ENCODE measurements at regions not wholly inside any gene's neighbourhood (a gene's known extent, or its start where the extent isn't known, plus 50 kb on each side); places are given as distances from the start of the nearest gene placed in this dataset.

- TF ChIP-seq CTCF (IDR thresholded peaks at IDR 0.05) (no peak), EP300 (IDR thresholded peaks at IDR 0.05) (no peak)
These were observed 333.1 kb downstream of the KCNRG start for GRCh38 chr13:50348371-50348770.

Data from esophagus muscularis mucosa (tissue), 3 donors.